ENCODE measurements at regions not wholly inside any gene's neighbourhood (a gene's known extent, or its start where the extent isn't known, plus 50 kb on each side); places are given as distances from the start of the nearest gene placed in this dataset.

GRCh38 chr6:33967966-33968724, 164.3 kb upstream of the MLN start:
- Histone ChIP-seq H3K27ac (ENCODE audit: low read depth in 1 of 2, low read length in 2 of 2) (no peak overlapping the region), H3K4me3 (ENCODE audit: low read length in 2 of 2) (no peak overlapping the region), H3K36me3 (ENCODE audit: control insufficient read depth in 1 of 2, insufficient read depth in 2 of 2, low read length in 1 of 2) (no peaks in the 10 kb centered on the region), H3K9me3 (ENCODE audit: control insufficient read depth, low read length) (peaks cover 10% of the 10 kb centered on the region), H3K4me1 (ENCODE audit: control insufficient read depth in 1 of 2, insufficient read depth in 2 of 2, low read length in 2 of 2) (no peaks in the 10 kb centered on the region), H3K27me3 (ENCODE audit: control insufficient read depth in 1 of 2, insufficient read depth in 2 of 2, low read length in 1 of 2) (peaks cover 0 to 2% of the 10 kb centered on the region in 2 donors)
- intact Hi-C loops (cut with DNase I): no loop called here
- ATAC-seq (ENCODE audit: low FRiP score) (no peak), DNase-seq (no peak)
- 29 to 35% methylated on average over 3 of the region's 3 CpGs for WGBS, 2 donors

GRCh38 chr6:33967265-33967767, 163.5 kb upstream of the MLN start:
- Histone ChIP-seq H3K4me3 (ENCODE audit: low read length in 2 of 2) (no peak overlapping the region), H3K36me3 (ENCODE audit: control insufficient read depth in 1 of 2, insufficient read depth in 2 of 2, low read length in 1 of 2) (no peaks in the 10 kb centered on the region), H3K27ac (ENCODE audit: low read depth in 1 of 2, low read length in 2 of 2) (no peak overlapping the region), H3K27me3 (ENCODE audit: control insufficient read depth in 1 of 2, insufficient read depth in 2 of 2, low read length in 1 of 2) (peaks cover 0 to 2% of the 10 kb centered on the region in 2 donors), H3K4me1 (ENCODE audit: control insufficient read depth in 1 of 2, insufficient read depth in 2 of 2, low read length in 2 of 2) (no peaks in the 10 kb centered on the region), H3K9me3 (ENCODE audit: control insufficient read depth, low read length) (peaks cover 7% of the 10 kb centered on the region)
- peak in 1 of 2 donors; percentile 32 for DNase-seq
- intact Hi-C loops (cut with DNase I): no loop called here
- no peak for ATAC-seq (ENCODE audit: low FRiP score)
- 41 to 56% methylated on average over 3 of the region's 3 CpGs for WGBS, 2 donors

DNA sequence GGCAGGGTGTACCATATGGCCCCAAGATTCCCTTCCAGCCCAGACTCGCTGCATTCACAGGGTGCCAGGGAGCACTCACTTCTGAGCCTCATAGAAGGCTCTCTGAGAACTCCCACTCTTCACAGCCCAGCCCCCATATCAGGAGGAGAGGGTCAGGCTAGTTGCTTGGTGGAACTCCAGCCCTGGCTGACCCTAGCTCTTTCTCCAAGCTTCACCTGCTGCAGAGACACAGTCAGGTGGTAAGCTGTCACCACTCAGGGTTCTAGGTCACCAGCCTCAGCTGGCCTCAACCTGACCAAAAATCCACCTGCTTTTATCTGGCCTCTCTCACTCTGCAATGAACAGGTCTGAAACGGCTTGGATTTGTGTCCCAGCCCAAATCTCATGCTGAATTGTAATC, 162.7 kb upstream of the MLN start:
- Histone ChIP-seq H3K27ac (ENCODE audit: low read depth in 1 of 2, low read length in 2 of 2) (no peak overlapping the region), H3K4me3 (ENCODE audit: low read length in 2 of 2) (no peak overlapping the region), H3K27me3 (ENCODE audit: control insufficient read depth in 1 of 2, insufficient read depth in 2 of 2, low read length in 1 of 2) (peaks cover 0 to 2% of the 10 kb centered on the region in 2 donors), H3K9me3 (ENCODE audit: control insufficient read depth, low read length) (peaks cover 7% of the 10 kb centered on the region), H3K4me1 (ENCODE audit: control insufficient read depth in 1 of 2, insufficient read depth in 2 of 2, low read length in 2 of 2) (no peaks in the 10 kb centered on the region), H3K36me3 (ENCODE audit: control insufficient read depth in 1 of 2, insufficient read depth in 2 of 2, low read length in 1 of 2) (no peaks in the 10 kb centered on the region)
- DNase-seq (no peak), ATAC-seq (ENCODE audit: low FRiP score) (no peak)
- WGBS, 2 donors: 74 to 75% methylated on average over 2 of the region's 2 CpGs
- intact Hi-C loops (cut with DNase I): no loop called here

DNA sequence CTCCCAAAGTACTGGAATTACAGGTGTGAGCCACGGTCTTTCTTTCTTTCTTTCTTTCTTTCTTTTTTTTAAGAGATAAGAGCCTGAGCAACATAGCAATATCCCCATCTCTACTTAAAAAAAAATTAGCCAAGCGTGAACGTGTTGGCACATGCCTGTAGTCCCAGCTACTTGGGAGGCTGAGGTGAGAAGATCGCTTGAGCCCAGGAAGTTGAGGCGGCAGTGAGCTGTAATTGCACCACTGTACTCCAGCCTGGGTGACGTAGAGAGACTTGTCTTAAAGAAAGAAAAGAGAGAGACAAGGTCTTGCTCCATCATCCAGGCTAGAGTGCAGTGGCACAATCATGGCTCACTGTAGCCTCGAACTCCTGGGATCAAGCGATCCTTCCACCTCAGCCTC, 162.0 kb upstream of the MLN start:
- peaks cover 0 to 2% of the 10 kb centered on the region in 2 donors for H3K27me3 ChIP-seq (ENCODE audit: control insufficient read depth in 1 of 2, insufficient read depth in 2 of 2, low read length in 1 of 2)

GRCh38 chr6:33964387-33964786, 160.6 kb upstream of the MLN start:
- ATAC-seq (ENCODE audit: low FRiP score) (no peak), DNase-seq (no peak)
- H3K4me3 ChIP-seq (ENCODE audit: low read length in 2 of 2): no peak overlapping the region
- no peaks in the 10 kb centered on the region for H3K36me3 ChIP-seq (ENCODE audit: control insufficient read depth in 1 of 2, insufficient read depth in 2 of 2, low read length in 1 of 2)
- peaks cover 0 to 2% of the 10 kb centered on the region in 2 donors for H3K27me3 ChIP-seq (ENCODE audit: control insufficient read depth in 1 of 2, insufficient read depth in 2 of 2, low read length in 1 of 2)
- no peaks in the 10 kb centered on the region for H3K4me1 ChIP-seq (ENCODE audit: control insufficient read depth in 1 of 2, insufficient read depth in 2 of 2, low read length in 2 of 2)
- H3K9me3 ChIP-seq (ENCODE audit: control insufficient read depth, low read length): peaks cover 7% of the 10 kb centered on the region
- WGBS, 2 donors: 85 to 87% methylated on average over 3 of the region's 3 CpGs
- intact Hi-C loops (cut with DNase I): no loop called here
- no peak overlapping the region for H3K27ac ChIP-seq (ENCODE audit: low read depth in 1 of 2, low read length in 2 of 2)

More for the DNA sequence above, 162.0 kb upstream of the MLN start:
- DNase-seq: peak in 1 of 2 donors; percentile 6
- Histone ChIP-seq H3K27ac (ENCODE audit: low read depth in 1 of 2, low read length in 2 of 2) (no peak overlapping the region), H3K4me1 (ENCODE audit: control insufficient read depth in 1 of 2, insufficient read depth in 2 of 2, low read length in 2 of 2) (no peaks in the 10 kb centered on the region), H3K36me3 (ENCODE audit: control insufficient read depth in 1 of 2, insufficient read depth in 2 of 2, low read length in 1 of 2) (no peaks in the 10 kb centered on the region), H3K9me3 (ENCODE audit: control insufficient read depth, low read length) (peaks cover 7% of the 10 kb centered on the region), H3K4me3 (ENCODE audit: low read length in 2 of 2) (no peak overlapping the region)
- WGBS, 2 donors: 81 to 83% methylated on average over 8 of the region's 8 CpGs
- intact Hi-C loops (cut with DNase I): no loop called here
- ATAC-seq (ENCODE audit: low FRiP score): no peak

DNA sequence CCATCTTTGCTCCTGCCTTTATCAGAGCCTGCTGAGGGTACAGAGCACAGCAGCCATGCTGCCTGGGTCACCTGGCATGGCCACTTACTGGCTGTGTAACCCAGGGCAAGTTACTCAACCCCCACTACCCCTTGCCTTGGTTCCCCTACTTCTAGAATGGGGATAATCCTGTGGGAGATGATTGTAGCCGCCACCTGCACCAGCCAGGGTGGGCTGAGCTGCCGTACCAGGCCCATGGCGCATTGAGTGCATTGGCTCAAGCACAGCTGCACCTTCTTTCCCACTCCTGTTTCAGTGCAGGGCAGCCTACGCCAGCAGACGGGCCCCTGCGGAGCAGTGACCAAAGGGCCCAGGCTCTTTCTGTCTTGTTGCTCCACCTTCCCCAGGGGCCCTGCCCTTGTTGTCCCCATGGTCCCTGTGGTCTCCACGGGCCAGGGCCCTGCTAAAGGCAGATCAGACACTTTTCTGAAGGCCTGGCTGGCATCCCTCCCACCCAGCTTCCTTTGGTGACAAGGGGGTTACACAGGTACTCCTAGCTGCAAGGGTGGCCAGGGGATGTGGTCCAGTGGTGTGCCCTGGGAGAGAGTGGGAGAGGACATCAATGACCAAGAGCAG, 159.4 kb upstream of the MLN start:
- peaks cover 0 to 2% of the 10 kb centered on the region in 2 donors for H3K27me3 ChIP-seq (ENCODE audit: control insufficient read depth in 1 of 2, insufficient read depth in 2 of 2, low read length in 1 of 2)
- H3K4me1 ChIP-seq (ENCODE audit: control insufficient read depth in 1 of 2, insufficient read depth in 2 of 2, low read length in 2 of 2): no peaks in the 10 kb centered on the region
- H3K36me3 ChIP-seq (ENCODE audit: control insufficient read depth in 1 of 2, insufficient read depth in 2 of 2, low read length in 1 of 2): no peaks in the 10 kb centered on the region
- no peak overlapping the region for H3K27ac ChIP-seq (ENCODE audit: low read depth in 1 of 2, low read length in 2 of 2)
- 79 to 88% methylated on average over 7 of the region's 7 CpGs for WGBS, 2 donors
- peaks cover 7% of the 10 kb centered on the region for H3K9me3 ChIP-seq (ENCODE audit: control insufficient read depth, low read length)
- peak in 1 of 2 donors; percentile 68 for DNase-seq
- H3K4me3 ChIP-seq (ENCODE audit: low read length in 2 of 2): no peak overlapping the region
- ATAC-seq (ENCODE audit: low FRiP score): no peak
- intact Hi-C loops (cut with DNase I): no loop called here

- DNase-seq: peak in 1 of 2 donors; percentile 61
- Histone ChIP-seq H3K27me3 (ENCODE audit: control insufficient read depth in 1 of 2, insufficient read depth in 2 of 2, low read length in 1 of 2) (no peaks in the 10 kb centered on the region), H3K27ac (ENCODE audit: low read depth in 1 of 2, low read length in 2 of 2) (no peak overlapping the region), H3K4me1 (ENCODE audit: control insufficient read depth in 1 of 2, insufficient read depth in 2 of 2, low read length in 2 of 2) (no peaks in the 10 kb centered on the region), H3K36me3 (ENCODE audit: control insufficient read depth in 1 of 2, insufficient read depth in 2 of 2, low read length in 1 of 2) (no peaks in the 10 kb centered on the region), H3K9me3 (ENCODE audit: control insufficient read depth, low read length) (peaks cover 7% of the 10 kb centered on the region), H3K4me3 (ENCODE audit: low read length in 2 of 2) (no peak overlapping the region)
- intact Hi-C loops (cut with DNase I): no loop called here
- WGBS, 2 donors: 70 to 73% methylated on average over 16 of the region's 16 CpGs
- no peak for ATAC-seq (ENCODE audit: low FRiP score)
These were observed 158.6 kb upstream of the MLN start for GRCh38 chr6:33962246-33963027.

GRCh38 chr6:33961691-33962090, 157.9 kb upstream of the MLN start:
- no peak overlapping the region for H3K27ac ChIP-seq (ENCODE audit: low read depth in 1 of 2, low read length in 2 of 2)
- DNase-seq (peak in 1 of 2 donors; percentile 51), ATAC-seq (ENCODE audit: low FRiP score) (no peak)
- peaks cover 7% of the 10 kb centered on the region for H3K9me3 ChIP-seq (ENCODE audit: control insufficient read depth, low read length)
- H3K4me3 ChIP-seq (ENCODE audit: low read length in 2 of 2): no peak overlapping the region
- no peaks in the 10 kb centered on the region for H3K36me3 ChIP-seq (ENCODE audit: control insufficient read depth in 1 of 2, insufficient read depth in 2 of 2, low read length in 1 of 2)
- WGBS, 2 donors: 86 to 87% methylated on average over 6 of the region's 6 CpGs
- H3K4me1 ChIP-seq (ENCODE audit: control insufficient read depth in 1 of 2, insufficient read depth in 2 of 2, low read length in 2 of 2): no peaks in the 10 kb centered on the region
- intact Hi-C loops (cut with DNase I): no loop called here
- H3K27me3 ChIP-seq (ENCODE audit: control insufficient read depth in 1 of 2, insufficient read depth in 2 of 2, low read length in 1 of 2): no peaks in the 10 kb centered on the region

Measured in aorta (tissue), 5 donors.